ENCODE measurements at regions not wholly inside any gene's neighbourhood (a gene's known extent, or its start where the extent isn't known, plus 50 kb on each side); places are given as distances from the start of the nearest gene placed in this dataset.

DNA sequence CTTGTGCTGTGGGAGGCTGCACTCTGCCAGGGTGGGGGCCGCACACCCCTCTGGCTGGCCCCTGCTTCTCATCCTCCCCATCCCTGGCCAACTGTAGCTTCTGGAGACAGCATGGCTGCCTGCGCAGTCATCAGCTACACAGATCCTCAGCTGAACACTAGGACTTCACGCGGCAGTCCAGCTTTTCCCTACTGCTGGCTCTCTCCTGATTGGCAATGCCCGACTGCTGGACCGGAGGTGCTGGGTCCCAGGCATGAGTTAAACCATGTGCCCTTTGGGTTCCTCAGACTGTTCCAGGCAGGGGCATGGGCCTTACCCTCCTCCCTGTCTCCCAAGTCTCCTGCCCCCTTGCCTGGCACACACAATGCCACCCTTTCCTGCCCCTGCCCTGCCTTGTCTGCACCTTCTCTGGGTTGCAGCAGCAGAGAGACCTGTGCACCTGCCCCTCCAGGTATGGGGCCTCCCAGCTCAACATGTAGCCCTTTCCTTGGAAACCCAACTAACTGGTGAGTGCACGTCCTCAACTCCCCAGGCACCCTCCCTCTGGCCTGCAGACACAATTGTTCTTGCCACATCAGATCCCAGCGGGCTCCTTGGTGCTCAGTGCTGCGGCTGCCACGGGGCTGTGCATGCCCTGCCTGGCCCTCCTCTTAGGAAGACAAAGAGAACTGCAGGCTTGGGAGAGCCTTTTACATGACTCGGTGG is 1039.2 kb downstream of the TBC1D22A start:
- Histone ChIP-seq H3K4me1 (ENCODE audit: control insufficient read depth in 2 of 2, insufficient read depth in 2 of 2, low read length in 2 of 2) (no peaks in the 10 kb centered on the region), H3K9me3 (ENCODE audit: control extremely low read depth in 1 of 3, control insufficient read depth in 2 of 3, insufficient read depth in 1 of 3, low read length in 2 of 3) (peaks cover 0 to 26% (median 0%) of the 10 kb centered on the region in 3 donors), H3K9ac (ENCODE audit: low read length) (no peak overlapping the region), H3K4me3 (ENCODE audit: control extremely low read depth in 1 of 5, extremely low read depth in 1 of 5, insufficient read depth in 1 of 5, low read depth in 2 of 5, low read length in 4 of 5) (no peak overlapping the region), H4K20me1 (ENCODE audit: control insufficient read depth, insufficient read depth, low read length, poor library complexity, severe bottlenecking) (no peaks in the 10 kb centered on the region), H3K36me3 (replicated peaks in 1 of 2; ENCODE audit: control extremely low read depth in 1 of 2, control insufficient read depth in 1 of 2, extremely low read depth in 1 of 2, insufficient read depth in 2 of 2, low read length in 1 of 2) (no peaks in the 10 kb centered on the region), H2AFZ (ENCODE audit: insufficient read depth, low read depth, low read length, poor library complexity, severe bottlenecking) (no peak overlapping the region), H3K27ac (ENCODE audit: low read length in 2 of 2) (no peak overlapping the region), H3K79me2 (ENCODE audit: control insufficient read depth, insufficient read depth, low read length) (no peaks in the 10 kb centered on the region), H3K4me2 (replicated peaks; ENCODE audit: low read depth, low read length, poor library complexity, severe bottlenecking) (no peak overlapping the region), H3K27me3 (replicated peaks in 1 of 4; ENCODE audit: control extremely low read depth in 1 of 4, control insufficient read depth in 3 of 4, insufficient read depth in 4 of 4, low read length in 3 of 4) (peaks cover 0 to 11% (median 0%) of the 10 kb centered on the region in 4 experiments)
- DNase-seq (no peak), ATAC-seq (ENCODE audit: low read depth) (no peak)
- H3K4me1 Mint-ChIP-seq, result no peaks in the 10 kb centered on the region
- no peak overlapping the region for H3K4me3 Mint-ChIP-seq
- WGBS (ENCODE audit: insufficient coverage), result 68% methylated on average over 10 of the region's 11 CpGs
- no peak overlapping the region for H3K27ac Mint-ChIP-seq
- H3K27me3 Mint-ChIP-seq, result peaks cover 7% of the 10 kb centered on the region
- intact Hi-C loops (cut with micrococcal nuclease), result no loop called here
- ChIA-PET POLR2A (no interaction called here), CTCF (no interaction called here)
- TF ChIP-seq, protein P1, sequence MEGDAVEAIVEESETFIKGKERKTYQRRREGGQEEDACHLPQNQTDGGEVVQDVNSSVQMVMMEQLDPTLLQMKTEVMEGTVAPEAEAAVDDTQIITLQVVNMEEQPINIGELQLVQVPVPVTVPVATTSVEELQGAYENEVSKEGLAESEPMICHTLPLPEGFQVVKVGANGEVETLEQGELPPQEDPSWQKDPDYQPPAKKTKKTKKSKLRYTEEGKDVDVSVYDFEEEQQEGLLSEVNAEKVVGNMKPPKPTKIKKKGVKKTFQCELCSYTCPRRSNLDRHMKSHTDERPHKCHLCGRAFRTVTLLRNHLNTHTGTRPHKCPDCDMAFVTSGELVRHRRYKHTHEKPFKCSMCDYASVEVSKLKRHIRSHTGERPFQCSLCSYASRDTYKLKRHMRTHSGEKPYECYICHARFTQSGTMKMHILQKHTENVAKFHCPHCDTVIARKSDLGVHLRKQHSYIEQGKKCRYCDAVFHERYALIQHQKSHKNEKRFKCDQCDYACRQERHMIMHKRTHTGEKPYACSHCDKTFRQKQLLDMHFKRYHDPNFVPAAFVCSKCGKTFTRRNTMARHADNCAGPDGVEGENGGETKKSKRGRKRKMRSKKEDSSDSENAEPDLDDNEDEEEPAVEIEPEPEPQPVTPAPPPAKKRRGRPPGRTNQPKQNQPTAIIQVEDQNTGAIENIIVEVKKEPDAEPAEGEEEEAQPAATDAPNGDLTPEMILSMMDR (IDR thresholded peaks at IDR 0.05), result no peak
- TF ChIP-seq EZH2 (IDR thresholded peaks at IDR 0.05; ENCODE audit: borderline replicate concordance, insufficient read depth, low read depth, low read length, poor library complexity, severe bottlenecking), result no peak
- H3K9me3 Mint-ChIP-seq (ENCODE audit: insufficient read depth), result no peaks in the 10 kb centered on the region

DNA sequence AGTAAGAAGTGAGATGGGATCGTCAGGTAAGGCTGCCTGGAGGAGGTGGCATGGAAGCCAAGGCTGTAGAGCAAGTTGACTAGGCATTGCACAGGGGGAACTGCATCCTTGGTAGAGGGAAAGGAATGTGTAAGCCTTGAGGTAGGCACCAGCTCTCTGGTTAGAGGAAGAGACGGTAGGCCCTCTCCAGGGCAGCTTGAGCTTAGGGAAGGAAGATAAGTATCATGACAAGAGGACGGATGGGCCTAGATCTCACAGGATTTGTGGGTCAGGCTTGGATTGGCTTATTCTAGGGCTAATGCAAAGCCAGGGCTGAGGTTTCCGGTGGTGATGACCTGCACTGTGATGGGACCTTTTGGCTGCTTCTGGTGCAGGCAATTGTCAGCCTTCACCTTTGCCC is 1035.8 kb downstream of the TBC1D22A start:
- no peak overlapping the region for H3K27ac ChIP-seq (ENCODE audit: low read length in 2 of 2)
- peaks cover 0 to 11% (median 0%) of the 10 kb centered on the region in 4 experiments for H3K27me3 ChIP-seq (replicated peaks in 1 of 4; ENCODE audit: control extremely low read depth in 1 of 4, control insufficient read depth in 3 of 4, insufficient read depth in 4 of 4, low read length in 3 of 4)
- no peaks in the 10 kb centered on the region for H4K20me1 ChIP-seq (ENCODE audit: control insufficient read depth, insufficient read depth, low read length, poor library complexity, severe bottlenecking)
- H3K4me3 ChIP-seq (ENCODE audit: control extremely low read depth in 1 of 5, extremely low read depth in 1 of 5, insufficient read depth in 1 of 5, low read depth in 2 of 5, low read length in 4 of 5), result no peak overlapping the region
- H3K4me2 ChIP-seq (replicated peaks; ENCODE audit: low read depth, low read length, poor library complexity, severe bottlenecking), result no peak overlapping the region
- TF ChIP-seq, protein P1 (IDR thresholded peaks at IDR 0.05), result no peak
- no peak for TF ChIP-seq EZH2 (IDR thresholded peaks at IDR 0.05; ENCODE audit: borderline replicate concordance, insufficient read depth, low read depth, low read length, poor library complexity, severe bottlenecking)
- DNase-seq, result no peak
- no peak overlapping the region for H3K9ac ChIP-seq (ENCODE audit: low read length)
- no peaks in the 10 kb centered on the region for H3K4me1 Mint-ChIP-seq
- no peak overlapping the region for H2AFZ ChIP-seq (ENCODE audit: insufficient read depth, low read depth, low read length, poor library complexity, severe bottlenecking)
- intact Hi-C loops (cut with micrococcal nuclease), result no loop called here
- WGBS (ENCODE audit: insufficient coverage), result 96% methylated on average over 4 of the region's 4 CpGs
- no peaks in the 10 kb centered on the region for H3K79me2 ChIP-seq (ENCODE audit: control insufficient read depth, insufficient read depth, low read length)
- peaks cover 0 to 14% (median 0%) of the 10 kb centered on the region in 3 donors for H3K9me3 ChIP-seq (ENCODE audit: control extremely low read depth in 1 of 3, control insufficient read depth in 2 of 3, insufficient read depth in 1 of 3, low read length in 2 of 3)
- no peaks in the 10 kb centered on the region for H3K4me1 ChIP-seq (ENCODE audit: control insufficient read depth in 2 of 2, insufficient read depth in 2 of 2, low read length in 2 of 2)
- POLR2A ChIA-PET, result no interaction called here
- H3K4me3 Mint-ChIP-seq, result no peak overlapping the region
- CTCF ChIA-PET, result no interaction called here
- H3K27ac Mint-ChIP-seq, result no peak overlapping the region
- no peak for ATAC-seq (ENCODE audit: low read depth)
- H3K9me3 Mint-ChIP-seq (ENCODE audit: insufficient read depth), result no peaks in the 10 kb centered on the region
- H3K27me3 Mint-ChIP-seq, result peaks cover 12% of the 10 kb centered on the region
- no peaks in the 10 kb centered on the region for H3K36me3 ChIP-seq (replicated peaks in 1 of 2; ENCODE audit: control extremely low read depth in 1 of 2, control insufficient read depth in 1 of 2, extremely low read depth in 1 of 2, insufficient read depth in 2 of 2, low read length in 1 of 2)
